ENCODE measurements at regions not wholly inside any gene's neighbourhood (a gene's known extent, or its start where the extent isn't known, plus 50 kb on each side); places are given as distances from the start of the nearest gene placed in this dataset.

GRCh38 chr4:8682725-8683124 lies 90.2 kb downstream of the CPZ start:
- POLR2A ChIA-PET (ENCODE audit: low non-redundant PET) = no interaction called here
- H3K4me1 ChIP-seq (ENCODE audit: insufficient read depth, low read length, poor library complexity, severe bottlenecking) = no peaks in the 10 kb centered on the region
- H3K4me3 ChIP-seq (ENCODE audit: low read depth, low read length, poor library complexity, severe bottlenecking) = no peak overlapping the region
- no peak for TF ChIP-seq EZH2 (IDR thresholded peaks at IDR 0.05; ENCODE audit: borderline replicate concordance, low read depth, low read length, poor library complexity, severe bottlenecking)
- no peak for TF ChIP-seq CTCF (conservative IDR thresholded peaks at IDR 0.05; ENCODE audit: low read depth, low read length)
- intact Hi-C loops (cut with micrococcal nuclease; ENCODE audit: unreplicated experiment) = no loop called here
- CTCF ChIA-PET = no interaction called here
- BruUV-seq (replicated peaks) = no TSS peak
- H3K9me3 ChIP-seq (ENCODE audit: low read depth, low read length, poor library complexity, severe bottlenecking) = no peaks in the 10 kb centered on the region
- H3K36me3 ChIP-seq (ENCODE audit: insufficient read depth, low read length, poor library complexity, severe bottlenecking) = no peaks in the 10 kb centered on the region
- no peak overlapping the region for H3K27ac ChIP-seq (ENCODE audit: low read depth, low read length, poor library complexity, severe bottlenecking)
- no peak for DNase-seq (ENCODE audit: low spot score)
- H3K27me3 ChIP-seq (replicated peaks; ENCODE audit: insufficient read depth, low read depth, low read length, poor library complexity) = peaks cover 60% of the 10 kb centered on the region

- no peak overlapping the region for H3K4me3 ChIP-seq (ENCODE audit: low read depth, low read length, poor library complexity, severe bottlenecking)
- DNase-seq (ENCODE audit: low spot score) = no peak
- H3K9me3 ChIP-seq (ENCODE audit: low read depth, low read length, poor library complexity, severe bottlenecking) = no peaks in the 10 kb centered on the region
- H3K27me3 ChIP-seq (replicated peaks; ENCODE audit: insufficient read depth, low read depth, low read length, poor library complexity) = peaks cover 60% of the 10 kb centered on the region
- CTCF ChIA-PET = no interaction called here
- no TSS peak for BruUV-seq (replicated peaks)
- POLR2A ChIA-PET (ENCODE audit: low non-redundant PET) = no interaction called here
- H3K4me1 ChIP-seq (ENCODE audit: insufficient read depth, low read length, poor library complexity, severe bottlenecking) = no peaks in the 10 kb centered on the region
- TF ChIP-seq CTCF (conservative IDR thresholded peaks at IDR 0.05; ENCODE audit: low read depth, low read length) (no peak), EZH2 (IDR thresholded peaks at IDR 0.05; ENCODE audit: borderline replicate concordance, low read depth, low read length, poor library complexity, severe bottlenecking) (no peak)
- no peaks in the 10 kb centered on the region for H3K36me3 ChIP-seq (ENCODE audit: insufficient read depth, low read length, poor library complexity, severe bottlenecking)
- H3K27ac ChIP-seq (ENCODE audit: low read depth, low read length, poor library complexity, severe bottlenecking) = no peak overlapping the region
- intact Hi-C loops (cut with micrococcal nuclease; ENCODE audit: unreplicated experiment) = no loop called here
These were observed 89.7 kb downstream of the CPZ start for GRCh38 chr4:8682296-8682695.

GRCh38 chr4:8681391-8681790 lies 88.8 kb downstream of the CPZ start:
- H3K4me1 ChIP-seq (ENCODE audit: insufficient read depth, low read length, poor library complexity, severe bottlenecking) = no peaks in the 10 kb centered on the region
- no peak overlapping the region for H3K4me3 ChIP-seq (ENCODE audit: low read depth, low read length, poor library complexity, severe bottlenecking)
- no peak for DNase-seq (ENCODE audit: low spot score)
- peaks cover 60% of the 10 kb centered on the region for H3K27me3 ChIP-seq (replicated peaks; ENCODE audit: insufficient read depth, low read depth, low read length, poor library complexity)
- no peak overlapping the region for H3K27ac ChIP-seq (ENCODE audit: low read depth, low read length, poor library complexity, severe bottlenecking)
- ChIA-PET POLR2A (ENCODE audit: low non-redundant PET) (no interaction called here), CTCF (no interaction called here)
- TF ChIP-seq CTCF (conservative IDR thresholded peaks at IDR 0.05; ENCODE audit: low read depth, low read length) = no peak
- no peak for TF ChIP-seq EZH2 (IDR thresholded peaks at IDR 0.05; ENCODE audit: borderline replicate concordance, low read depth, low read length, poor library complexity, severe bottlenecking)
- no peaks in the 10 kb centered on the region for H3K36me3 ChIP-seq (ENCODE audit: insufficient read depth, low read length, poor library complexity, severe bottlenecking)
- intact Hi-C loops (cut with micrococcal nuclease; ENCODE audit: unreplicated experiment) = no loop called here
- BruUV-seq (replicated peaks) = no TSS peak
- H3K9me3 ChIP-seq (ENCODE audit: low read depth, low read length, poor library complexity, severe bottlenecking) = no peaks in the 10 kb centered on the region

Data from A673 (cell line).